ENCODE measurements at regions not wholly inside any gene's neighbourhood (a gene's known extent, or its start where the extent isn't known, plus 50 kb on each side); places are given as distances from the start of the nearest gene placed in this dataset.

DNA sequence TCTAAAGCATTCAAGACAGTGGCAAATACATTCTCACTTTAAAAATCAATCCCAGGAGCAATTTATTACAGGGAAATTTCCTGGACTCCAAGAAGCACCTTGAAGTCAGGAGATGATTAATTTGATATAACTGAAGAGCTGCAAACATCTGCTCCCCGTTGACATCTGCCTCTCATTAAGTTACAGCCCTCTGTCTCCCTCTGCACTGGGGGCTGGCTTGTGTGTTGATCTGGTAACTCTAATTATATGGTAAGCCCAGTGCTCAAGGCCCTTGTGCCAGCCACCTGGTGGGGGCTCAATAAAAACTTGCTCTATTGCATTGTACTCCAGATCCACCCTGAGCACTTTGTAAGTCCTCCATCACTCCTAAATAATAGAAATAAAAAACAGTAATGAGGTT is 131.1 kb upstream of the ZNF462 start:
- TF ChIP-seq, protein P1, sequence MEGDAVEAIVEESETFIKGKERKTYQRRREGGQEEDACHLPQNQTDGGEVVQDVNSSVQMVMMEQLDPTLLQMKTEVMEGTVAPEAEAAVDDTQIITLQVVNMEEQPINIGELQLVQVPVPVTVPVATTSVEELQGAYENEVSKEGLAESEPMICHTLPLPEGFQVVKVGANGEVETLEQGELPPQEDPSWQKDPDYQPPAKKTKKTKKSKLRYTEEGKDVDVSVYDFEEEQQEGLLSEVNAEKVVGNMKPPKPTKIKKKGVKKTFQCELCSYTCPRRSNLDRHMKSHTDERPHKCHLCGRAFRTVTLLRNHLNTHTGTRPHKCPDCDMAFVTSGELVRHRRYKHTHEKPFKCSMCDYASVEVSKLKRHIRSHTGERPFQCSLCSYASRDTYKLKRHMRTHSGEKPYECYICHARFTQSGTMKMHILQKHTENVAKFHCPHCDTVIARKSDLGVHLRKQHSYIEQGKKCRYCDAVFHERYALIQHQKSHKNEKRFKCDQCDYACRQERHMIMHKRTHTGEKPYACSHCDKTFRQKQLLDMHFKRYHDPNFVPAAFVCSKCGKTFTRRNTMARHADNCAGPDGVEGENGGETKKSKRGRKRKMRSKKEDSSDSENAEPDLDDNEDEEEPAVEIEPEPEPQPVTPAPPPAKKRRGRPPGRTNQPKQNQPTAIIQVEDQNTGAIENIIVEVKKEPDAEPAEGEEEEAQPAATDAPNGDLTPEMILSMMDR (IDR thresholded peaks at IDR 0.05; ENCODE audit: low read depth, low read length, missing control alignments) = no peak
- no peak for DNase-seq (ENCODE audit: low read depth)
- H3K4me3 ChIP-seq (ENCODE audit: low read depth, low read length) = no peak overlapping the region

DNA sequence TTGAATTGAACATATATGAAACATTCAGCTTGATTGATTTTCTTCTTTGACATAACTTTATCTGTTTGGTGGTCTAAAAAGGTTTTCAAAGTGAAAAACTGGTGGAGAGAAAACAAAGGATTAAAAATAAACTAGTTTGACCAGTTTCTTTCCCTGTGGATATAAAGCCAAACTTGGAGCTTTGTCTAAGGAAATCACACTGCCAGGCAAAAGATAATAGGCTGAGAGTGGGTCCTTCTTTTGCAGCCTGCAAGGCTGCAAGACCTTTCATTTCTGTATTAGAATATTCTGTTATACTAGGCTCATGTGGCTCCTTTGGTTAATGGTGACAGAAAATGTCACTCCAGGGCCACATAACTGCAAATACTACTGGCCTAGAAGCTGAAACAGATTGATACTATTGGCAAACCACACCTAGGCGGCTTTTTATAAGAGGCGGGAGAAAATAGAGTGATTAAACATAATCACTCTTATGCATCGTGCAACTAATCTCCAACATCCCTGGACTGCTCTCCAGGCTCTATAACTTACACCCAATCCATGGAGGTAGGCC is 129.1 kb upstream of the ZNF462 start:
- DNase-seq (ENCODE audit: low read depth) = no peak
- H3K4me3 ChIP-seq (ENCODE audit: low read depth, low read length) = no peak overlapping the region
- TF ChIP-seq, protein P1 (IDR thresholded peaks at IDR 0.05; ENCODE audit: low read depth, low read length, missing control alignments) = no peak

DNA sequence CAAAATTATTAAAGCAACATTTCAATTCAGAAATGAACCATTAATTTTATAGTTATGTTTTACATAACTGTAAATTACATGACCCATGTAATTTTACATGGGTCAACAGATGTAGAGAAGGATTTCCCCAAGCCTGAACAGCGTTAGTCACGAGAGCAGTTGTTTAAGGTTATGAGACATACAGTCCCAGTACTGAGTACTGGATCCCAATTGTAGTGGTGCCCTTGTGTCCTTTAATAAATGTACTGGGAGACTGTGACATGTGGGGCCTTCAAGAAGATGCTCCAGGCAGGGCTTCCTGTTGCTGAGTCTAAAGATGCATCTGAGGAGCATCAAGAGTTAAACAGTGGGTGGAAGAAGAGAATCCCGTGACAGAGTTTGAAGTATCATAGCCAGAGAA is 125.5 kb upstream of the ZNF462 start:
- DNase-seq (ENCODE audit: low read depth) = no peak
- TF ChIP-seq, protein P1 (IDR thresholded peaks at IDR 0.05; ENCODE audit: low read depth, low read length, missing control alignments) = no peak
- no peak overlapping the region for H3K4me3 ChIP-seq (ENCODE audit: low read depth, low read length)

DNA sequence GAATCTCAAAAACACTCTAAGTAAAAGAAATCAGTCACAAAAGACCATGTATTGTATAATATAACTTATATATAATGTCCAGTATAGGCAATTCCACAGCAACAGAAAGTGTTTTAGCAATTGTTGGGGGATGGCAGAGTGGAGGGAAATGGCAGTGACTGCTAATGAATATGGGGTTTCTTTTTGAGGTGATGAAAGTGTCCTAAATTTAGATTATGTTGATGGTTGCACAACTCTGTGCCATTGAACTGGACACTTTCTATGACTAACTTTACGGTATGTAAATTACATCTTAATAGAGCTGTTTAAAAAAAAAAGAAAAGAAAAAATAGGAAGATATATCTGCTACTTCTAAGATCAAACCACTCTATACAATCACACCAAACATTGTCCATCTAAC is 124.9 kb upstream of the ZNF462 start:
- no peak overlapping the region for H3K4me3 ChIP-seq (ENCODE audit: low read depth, low read length)
- TF ChIP-seq, protein P1 (IDR thresholded peaks at IDR 0.05; ENCODE audit: low read depth, low read length, missing control alignments) = no peak
- DNase-seq (ENCODE audit: low read depth) = no peak

DNA sequence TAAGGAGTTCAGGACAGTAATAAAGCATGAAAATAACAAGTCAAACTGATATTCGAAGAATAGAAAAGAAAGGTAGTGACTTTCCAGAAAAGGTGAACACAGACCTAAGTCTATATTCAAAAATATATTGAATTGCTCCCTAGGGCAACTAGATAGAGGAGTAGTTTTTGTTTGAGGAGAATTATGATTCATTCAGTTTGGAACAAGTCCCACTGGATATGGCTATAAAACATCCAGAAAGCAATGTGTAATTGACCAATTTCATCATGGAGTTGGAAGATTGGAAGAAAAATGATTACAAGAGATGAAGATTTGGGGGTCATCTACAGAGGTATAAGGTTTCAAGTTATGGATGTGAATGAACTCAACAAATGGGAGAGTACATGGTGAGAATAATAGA is 117.5 kb upstream of the ZNF462 start:
- no peak for DNase-seq (ENCODE audit: low read depth)
- no peak overlapping the region for H3K4me3 ChIP-seq (ENCODE audit: low read depth, low read length)
- TF ChIP-seq, protein P1 (IDR thresholded peaks at IDR 0.05; ENCODE audit: low read depth, low read length, missing control alignments) = no peak

DNA sequence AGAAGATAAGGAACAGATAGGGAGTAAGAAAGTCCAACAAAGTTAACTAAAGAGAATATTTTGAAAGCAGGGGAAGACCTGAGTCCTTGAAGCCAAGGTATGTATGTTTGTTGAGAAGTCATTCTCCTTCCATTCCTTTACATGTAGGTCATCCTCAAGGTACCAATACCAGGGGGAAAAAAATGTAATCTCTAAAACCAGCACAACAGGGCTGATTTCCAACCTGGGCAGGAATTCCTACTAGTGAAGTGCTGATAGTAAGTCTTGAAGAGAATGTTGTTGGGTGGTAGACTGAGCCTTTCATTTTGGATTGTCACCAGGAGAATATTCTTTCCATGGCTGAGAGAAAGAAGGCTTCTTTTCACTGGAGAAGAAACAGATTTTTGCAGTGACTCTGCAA is 117.1 kb upstream of the ZNF462 start:
- DNase-seq (ENCODE audit: low read depth) = no peak
- no peak overlapping the region for H3K4me3 ChIP-seq (ENCODE audit: low read depth, low read length)
- TF ChIP-seq, protein P1 (IDR thresholded peaks at IDR 0.05; ENCODE audit: low read depth, low read length, missing control alignments) = no peak

DNA sequence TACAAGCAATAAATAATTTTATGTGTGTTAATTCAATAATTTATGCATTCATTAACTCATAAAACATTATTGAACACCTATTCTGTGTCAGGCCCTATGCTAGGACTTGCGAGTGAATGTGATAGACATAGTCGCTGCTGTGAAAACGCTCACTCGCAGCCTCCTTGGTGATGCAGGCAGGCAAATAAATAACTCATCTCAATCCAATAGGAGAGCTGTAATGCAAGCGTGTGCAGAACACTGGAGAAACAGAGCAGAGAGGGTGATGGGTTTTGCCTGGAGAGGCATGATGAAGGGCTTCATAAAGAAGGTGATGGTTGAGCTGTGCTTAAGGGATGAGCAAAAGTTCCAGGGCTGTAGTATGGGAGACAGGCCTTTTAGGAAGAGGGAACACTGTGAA is 111.3 kb upstream of the ZNF462 start:
- H3K4me3 ChIP-seq (ENCODE audit: low read depth, low read length) = no peak overlapping the region
- TF ChIP-seq, protein P1 (IDR thresholded peaks at IDR 0.05; ENCODE audit: low read depth, low read length, missing control alignments) = no peak

More for the DNA sequence above, 111.3 kb upstream of the ZNF462 start:
- DNase-seq (ENCODE audit: low read depth) = no peak

All from GM12864 (cell line).